Endothelial cell (in vitro differentiated cells): ENCODE measurements at regions not wholly inside any gene's neighbourhood (a gene's known extent, or its start where the extent isn't known, plus 50 kb on each side); places are given as distances from the start of the nearest gene placed in this dataset.

Experiments used
- DNase-seq: peaks from one replicate; pipeline ENCODE4 v3.0.0; 2021; ENCODE audit warnings: low spot score
- H3K27ac Mint-ChIP-seq: one replicate; pipeline ENCODE4 v1.8.0; 2021; ENCODE audit warnings: mixed read lengths, inconsistent platforms; ENCODE audit not compliant: unreplicated experiment
- H3K27me3 Mint-ChIP-seq: one replicate; pipeline ENCODE4 v1.8.0; 2021; ENCODE audit warnings: mild to moderate bottlenecking, moderate library complexity, mixed read lengths, inconsistent platforms; ENCODE audit not compliant: unreplicated experiment
- H3K36me3 Mint-ChIP-seq: one replicate; pipeline ENCODE4 v1.8.0; 2021; ENCODE audit warnings: mild to moderate bottlenecking, low read depth, mixed read lengths, inconsistent platforms; ENCODE audit not compliant: unreplicated experiment
- H3K4me1 Mint-ChIP-seq: one replicate; pipeline ENCODE4 v1.8.0; 2021; ENCODE audit warnings: mild to moderate bottlenecking, mixed read lengths, inconsistent platforms; ENCODE audit not compliant: unreplicated experiment
- H3K4me3 Mint-ChIP-seq: one replicate; pipeline ENCODE4 v1.8.0; 2021; ENCODE audit warnings: mild to moderate bottlenecking, mixed read lengths, inconsistent platforms; ENCODE audit not compliant: unreplicated experiment
- H3K9me3 Mint-ChIP-seq: one replicate; pipeline ENCODE4 v1.8.0; 2021; ENCODE audit warnings: mixed read lengths, inconsistent platforms; ENCODE audit not compliant: unreplicated experiment
- CTCF ChIP-seq: fragments of 200-600 bp; sonication (generic); IDR thresholded peaks from one replicate; pipeline ENCODE4 v1.5.0; 2021; ENCODE audit warnings: antibody characterized with exemption; ENCODE audit not compliant: unreplicated experiment

GRCh38 chr2:180122874-180123273 is 115.8 kb upstream of the CWC22 start:
- H3K27me3 Mint-ChIP-seq = no peaks in the 10 kb centered on the region
- DNase-seq = no peak
- H3K27ac Mint-ChIP-seq = no peak overlapping the region
- H3K36me3 Mint-ChIP-seq = no peaks in the 10 kb centered on the region
- TF ChIP-seq CTCF = no peak
- H3K4me3 Mint-ChIP-seq = no peak overlapping the region
- H3K4me1 Mint-ChIP-seq = peaks cover 2% of the 10 kb centered on the region
- H3K9me3 Mint-ChIP-seq = no peaks in the 10 kb centered on the region

- Mint-ChIP-seq H3K27ac (no peak overlapping the region), H3K36me3 (no peaks in the 10 kb centered on the region), H3K4me1 (no peaks in the 10 kb centered on the region), H3K27me3 (no peaks in the 10 kb centered on the region), H3K4me3 (no peak overlapping the region), H3K9me3 (no peaks in the 10 kb centered on the region)
- TF ChIP-seq CTCF = no peak
- no peak for DNase-seq
Observed at GRCh38 chr2:180115675-180116074, 108.6 kb upstream of the CWC22 start.

- no peak overlapping the region for H3K4me3 Mint-ChIP-seq
- no peak overlapping the region for H3K27ac Mint-ChIP-seq
- H3K36me3 Mint-ChIP-seq = no peaks in the 10 kb centered on the region
- H3K9me3 Mint-ChIP-seq = no peaks in the 10 kb centered on the region
- DNase-seq = no peak
- H3K4me1 Mint-ChIP-seq = no peaks in the 10 kb centered on the region
- TF ChIP-seq CTCF = no peak
- H3K27me3 Mint-ChIP-seq = no peaks in the 10 kb centered on the region
Observed at GRCh38 chr2:180115269-180115668, 108.2 kb upstream of the CWC22 start.

DNA sequence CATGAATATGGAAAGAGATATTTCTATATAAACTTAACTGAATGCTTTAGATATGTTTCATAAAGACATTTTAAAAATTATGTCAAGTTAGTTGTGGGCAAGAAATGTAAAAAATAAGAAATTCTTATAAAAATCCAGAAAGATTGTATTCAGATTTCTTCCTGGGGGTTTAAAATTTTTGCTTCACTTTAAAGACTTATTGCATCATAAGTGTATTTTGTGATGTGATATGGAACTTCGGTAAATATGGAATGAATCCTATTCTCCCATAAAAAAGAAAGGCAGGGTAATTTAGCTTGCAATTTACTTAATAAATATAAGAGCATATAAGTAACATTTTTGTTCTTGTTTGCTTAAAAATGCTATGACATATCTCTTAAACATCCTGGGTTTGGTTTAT is 104.8 kb upstream of the CWC22 start:
- Mint-ChIP-seq H3K27me3 (no peaks in the 10 kb centered on the region), H3K27ac (no peak overlapping the region), H3K9me3 (no peaks in the 10 kb centered on the region), H3K36me3 (no peaks in the 10 kb centered on the region), H3K4me1 (no peaks in the 10 kb centered on the region), H3K4me3 (no peak overlapping the region)
- DNase-seq = no peak
- no peak for TF ChIP-seq CTCF

GRCh38 chr2:180110469-180110868 is 103.4 kb upstream of the CWC22 start:
- Mint-ChIP-seq H3K9me3 (no peaks in the 10 kb centered on the region), H3K4me1 (no peaks in the 10 kb centered on the region), H3K27me3 (no peaks in the 10 kb centered on the region), H3K4me3 (no peak overlapping the region), H3K36me3 (no peaks in the 10 kb centered on the region), H3K27ac (peak overlapping the region; percentile 17)
- TF ChIP-seq CTCF = no peak
- DNase-seq = no peak
